GM19099 (cell line): ENCODE measurements at regions not wholly inside any gene's neighbourhood (a gene's known extent, or its start where the extent isn't known, plus 50 kb on each side); places are given as distances from the start of the nearest gene placed in this dataset.

Experiments
- POLR2A ChIP-seq: IDR thresholded peaks from 3 replicates; pipeline ENCODE4 v1.6.1; 2011; ENCODE audit warnings: low read depth; ENCODE audit not compliant: insufficient read length; ENCODE audit errors: extremely low read depth

DNA sequence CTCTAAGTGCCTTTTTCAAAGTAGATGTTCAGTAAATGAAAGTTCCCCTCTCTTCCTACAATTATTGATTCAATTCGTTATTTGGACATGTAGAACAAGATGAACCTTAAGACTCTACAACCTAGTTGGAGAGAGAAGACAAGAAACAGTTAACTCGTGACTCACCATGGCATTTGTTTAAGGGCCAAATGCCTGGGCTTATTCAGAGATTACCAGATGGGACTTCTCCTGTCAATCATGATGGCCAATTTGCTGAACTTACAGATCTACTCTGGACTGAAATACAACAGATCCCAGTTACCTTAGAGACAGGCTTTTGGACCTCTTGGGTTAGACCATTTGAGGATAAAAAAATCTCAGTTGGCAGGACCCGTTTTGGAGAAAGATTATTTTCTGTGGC lies 93.5 kb downstream of the C1orf94 start:
- TF ChIP-seq POLR2A, result no peak

GRCh38 chr1:34272152-34272551 lies 95.4 kb downstream of the C1orf94 start:
- TF ChIP-seq POLR2A, result no peak

GRCh38 chr1:34275150-34275549 lies 98.4 kb downstream of the C1orf94 start:
- TF ChIP-seq POLR2A, result no peak

DNA sequence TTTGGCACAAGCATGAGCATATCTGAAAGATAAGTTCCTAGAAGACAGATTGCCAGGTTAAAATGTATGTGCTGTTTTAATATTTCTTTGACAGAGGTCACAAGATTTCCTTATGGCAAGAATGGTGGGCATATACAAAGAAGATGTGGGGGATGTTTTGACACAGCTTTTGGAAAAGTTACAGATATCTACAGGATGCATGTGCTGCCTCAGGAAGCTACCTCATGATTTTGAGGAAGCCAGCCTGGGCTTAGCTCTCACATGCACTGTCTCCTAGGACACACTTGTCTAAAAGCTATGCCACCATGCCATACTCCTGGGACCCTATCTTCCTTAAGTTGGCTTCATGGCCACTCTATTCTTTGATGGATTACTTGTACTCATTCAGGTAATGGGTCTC lies 99.9 kb downstream of the C1orf94 start:
- no peak for TF ChIP-seq POLR2A

- TF ChIP-seq POLR2A, result no peak
These were observed 100.4 kb downstream of the C1orf94 start for GRCh38 chr1:34277150-34277549.

DNA sequence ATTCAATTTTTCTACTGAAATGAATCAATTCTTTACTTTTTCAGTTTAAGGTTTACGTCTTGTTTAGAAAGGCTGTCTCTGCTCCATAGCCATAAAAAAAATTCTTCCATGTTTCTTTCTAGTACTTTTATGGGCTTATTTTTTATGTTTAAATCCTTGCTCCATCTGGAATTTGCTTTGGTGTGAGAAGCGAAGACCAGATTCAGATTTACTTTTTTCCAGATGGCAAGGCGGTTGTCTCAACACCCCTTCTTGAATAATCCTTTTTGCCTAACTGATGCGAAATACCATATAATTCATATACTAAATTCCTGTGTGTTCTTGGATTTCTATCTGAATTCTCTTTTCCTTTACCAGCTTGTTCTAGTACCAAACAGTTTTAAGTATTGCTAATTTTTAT lies 101.5 kb downstream of the C1orf94 start:
- TF ChIP-seq POLR2A, result no peak

DNA sequence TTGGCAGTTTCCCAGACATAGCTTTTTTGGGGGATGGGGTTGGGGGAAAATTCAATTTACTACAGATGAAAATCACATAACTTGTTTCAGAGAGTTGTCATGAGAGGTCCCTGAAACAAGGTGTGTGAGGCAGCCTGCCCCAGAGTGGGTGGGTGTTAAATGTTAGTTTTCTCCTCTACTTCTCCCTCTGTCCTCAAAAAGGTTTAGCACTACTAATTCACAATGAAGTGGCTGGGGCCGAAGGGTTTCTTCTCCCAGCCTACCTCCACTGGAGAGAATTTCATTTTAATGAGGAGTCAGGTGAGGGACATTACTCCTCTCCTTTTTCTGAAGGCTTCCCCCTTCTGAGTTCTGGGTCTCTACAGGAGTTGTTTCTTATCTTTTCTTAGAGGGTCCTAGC lies 103.3 kb downstream of the C1orf94 start:
- TF ChIP-seq POLR2A, result no peak

DNA sequence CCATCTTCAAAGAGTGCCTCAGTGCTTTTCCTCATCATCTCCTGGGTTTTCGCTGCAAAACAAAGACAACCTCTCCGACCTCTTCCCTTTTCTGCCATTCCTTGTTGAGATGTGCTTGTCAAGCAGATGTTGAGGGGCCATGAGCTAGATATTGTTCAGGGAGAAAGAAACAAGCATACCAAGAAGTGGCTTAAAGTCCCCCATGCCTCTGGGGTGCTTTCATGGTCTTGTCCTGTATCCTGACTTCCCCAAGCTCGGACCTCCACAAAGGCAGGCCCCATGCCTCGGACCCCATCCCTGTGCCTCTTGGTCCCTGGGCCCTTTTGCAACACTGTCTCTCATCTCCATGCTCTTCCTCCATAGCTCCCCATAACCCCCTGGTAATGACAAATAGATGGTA lies 103.8 kb downstream of the C1orf94 start:
- TF ChIP-seq POLR2A, result no peak

GRCh38 chr1:34283142-34283541 lies 106.4 kb downstream of the C1orf94 start:
- no peak for TF ChIP-seq POLR2A

GRCh38 chr1:34286511-34286910 lies 109.8 kb downstream of the C1orf94 start:
- TF ChIP-seq POLR2A, result no peak

DNA sequence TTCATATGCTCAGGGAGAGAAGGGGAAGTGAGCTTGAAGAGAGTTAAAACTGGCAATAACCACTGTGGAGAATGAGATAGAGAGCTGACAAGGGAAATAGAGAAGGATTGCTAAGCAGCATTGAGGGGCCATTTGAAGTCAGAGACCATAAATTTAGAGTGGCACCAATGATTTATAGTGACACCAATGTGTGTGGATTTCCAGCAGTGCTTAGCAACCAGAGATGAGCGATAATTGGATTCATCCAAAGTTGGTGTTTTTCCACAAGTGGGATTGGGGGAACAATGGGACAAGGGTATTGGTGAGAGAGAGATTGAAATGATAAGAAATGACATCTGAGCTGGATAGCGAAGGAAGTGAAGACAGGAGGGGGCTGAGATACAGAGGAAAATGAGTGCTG lies 114.1 kb downstream of the C1orf94 start:
- TF ChIP-seq POLR2A, result no peak

DNA sequence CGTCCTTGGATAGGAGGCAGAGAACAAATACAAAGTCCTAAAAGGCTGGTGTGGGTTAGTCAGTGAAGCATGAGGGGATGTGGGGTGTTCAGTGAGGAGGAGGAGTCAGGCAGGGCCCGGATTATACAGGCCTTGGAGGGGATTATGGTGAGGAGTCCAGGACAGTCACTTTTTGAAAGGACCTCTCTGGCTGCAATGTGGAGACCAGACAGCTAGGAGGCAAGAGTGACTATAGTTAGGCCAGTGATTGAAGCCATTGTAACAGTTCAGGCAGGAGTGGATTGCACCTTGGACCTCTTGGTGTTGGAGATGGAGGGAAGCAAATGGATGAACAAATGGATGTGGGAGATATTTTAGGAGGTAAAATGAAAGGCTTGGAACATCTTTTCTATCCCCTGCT lies 115.8 kb downstream of the C1orf94 start:
- no peak for TF ChIP-seq POLR2A

DNA sequence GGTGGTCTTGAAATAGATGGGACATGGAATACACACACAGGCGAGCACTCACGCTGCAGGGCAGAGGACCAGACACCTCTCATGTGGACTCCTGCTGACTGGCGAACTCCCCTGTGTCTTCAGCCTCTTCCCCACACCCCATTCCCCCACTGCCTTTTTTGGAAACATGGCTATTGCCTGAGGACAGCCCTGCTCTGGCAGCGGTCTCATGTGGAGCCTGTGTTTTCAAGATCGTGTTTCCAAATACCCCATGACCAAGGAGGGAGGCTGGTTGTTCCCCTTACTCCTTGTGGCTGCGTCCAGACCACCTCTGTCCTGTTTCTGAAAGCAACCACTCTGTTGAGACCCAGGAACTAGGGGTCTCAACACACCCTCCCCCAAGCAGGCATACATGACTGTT lies 119.4 kb downstream of the C1orf94 start:
- no peak for TF ChIP-seq POLR2A

GRCh38 chr1:34302798-34303197 lies 126.1 kb downstream of the C1orf94 start:
- no peak for TF ChIP-seq POLR2A

GRCh38 chr1:34303218-34303617 lies 126.5 kb downstream of the C1orf94 start:
- TF ChIP-seq POLR2A, result no peak

DNA sequence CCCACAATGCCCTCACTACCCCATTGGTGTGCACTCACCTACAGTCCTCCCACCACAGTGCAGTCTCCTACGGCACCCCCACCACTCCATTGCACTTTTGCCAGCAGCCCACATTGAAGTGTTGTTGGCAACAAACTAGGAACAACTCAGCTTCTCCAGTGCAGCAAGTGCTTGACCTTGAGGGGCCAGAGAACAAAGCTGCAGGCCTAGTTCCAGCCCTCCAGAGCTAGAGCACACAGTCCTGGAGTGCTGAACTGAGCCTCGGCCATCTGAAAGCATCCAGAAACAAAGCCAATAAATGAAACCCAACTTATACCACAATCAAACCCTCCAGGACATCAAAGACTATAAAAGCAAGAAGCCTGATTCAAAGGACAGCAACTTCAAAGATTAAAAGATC lies 129.9 kb downstream of the C1orf94 start:
- TF ChIP-seq POLR2A, result no peak

DNA sequence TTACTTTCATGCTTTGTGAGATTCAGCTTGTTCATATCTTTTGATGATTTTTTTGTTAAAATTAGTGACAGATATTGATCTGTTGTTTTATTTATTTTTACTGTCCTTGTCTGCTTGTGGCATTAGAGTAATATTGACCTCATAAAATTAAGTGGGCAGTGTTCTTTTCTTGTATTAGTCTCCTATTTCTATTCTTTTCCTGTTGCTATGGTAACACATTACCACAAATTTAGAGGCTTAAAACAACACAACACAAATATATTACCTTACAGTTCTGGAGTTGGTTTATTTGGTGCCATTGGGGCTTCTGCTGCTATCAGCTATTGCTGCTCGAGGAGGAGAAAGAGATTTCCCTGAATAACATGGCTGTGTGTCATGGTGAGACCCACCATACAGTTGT lies 135.7 kb downstream of the C1orf94 start:
- no peak for TF ChIP-seq POLR2A

GRCh38 chr1:34315974-34316373 lies 139.3 kb downstream of the C1orf94 start:
- no peak for TF ChIP-seq POLR2A
